ENCODE measurements at regions not wholly inside any gene's neighbourhood (a gene's known extent, or its start where the extent isn't known, plus 50 kb on each side); places are given as distances from the start of the nearest gene placed in this dataset.
"Not testable (repeated sequence)": the region's sequence is repeated elsewhere in the genome, so short reads cannot be mapped to it uniquely, and the experiment has no call there.

GRCh38 chr4:104662269-104662668, 167.6 kb upstream of the CXXC4 start:
- TF ChIP-seq, protein P1, sequence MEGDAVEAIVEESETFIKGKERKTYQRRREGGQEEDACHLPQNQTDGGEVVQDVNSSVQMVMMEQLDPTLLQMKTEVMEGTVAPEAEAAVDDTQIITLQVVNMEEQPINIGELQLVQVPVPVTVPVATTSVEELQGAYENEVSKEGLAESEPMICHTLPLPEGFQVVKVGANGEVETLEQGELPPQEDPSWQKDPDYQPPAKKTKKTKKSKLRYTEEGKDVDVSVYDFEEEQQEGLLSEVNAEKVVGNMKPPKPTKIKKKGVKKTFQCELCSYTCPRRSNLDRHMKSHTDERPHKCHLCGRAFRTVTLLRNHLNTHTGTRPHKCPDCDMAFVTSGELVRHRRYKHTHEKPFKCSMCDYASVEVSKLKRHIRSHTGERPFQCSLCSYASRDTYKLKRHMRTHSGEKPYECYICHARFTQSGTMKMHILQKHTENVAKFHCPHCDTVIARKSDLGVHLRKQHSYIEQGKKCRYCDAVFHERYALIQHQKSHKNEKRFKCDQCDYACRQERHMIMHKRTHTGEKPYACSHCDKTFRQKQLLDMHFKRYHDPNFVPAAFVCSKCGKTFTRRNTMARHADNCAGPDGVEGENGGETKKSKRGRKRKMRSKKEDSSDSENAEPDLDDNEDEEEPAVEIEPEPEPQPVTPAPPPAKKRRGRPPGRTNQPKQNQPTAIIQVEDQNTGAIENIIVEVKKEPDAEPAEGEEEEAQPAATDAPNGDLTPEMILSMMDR (conservative IDR thresholded peaks at IDR 0.05; ENCODE audit: low read depth, low read length) = not testable (repeated sequence)
- not testable (repeated sequence) for TF ChIP-seq EZH2 (IDR thresholded peaks at IDR 0.05; ENCODE audit: borderline replicate concordance, low read depth, low read length, poor library complexity, severe bottlenecking)
